ENCODE measurements at regions not wholly inside any gene's neighbourhood (a gene's known extent, or its start where the extent isn't known, plus 50 kb on each side); places are given as distances from the start of the nearest gene placed in this dataset.
"Not testable (repeated sequence)": the region's sequence is repeated elsewhere in the genome, so short reads cannot be mapped to it uniquely, and the experiment has no call there.

DNA sequence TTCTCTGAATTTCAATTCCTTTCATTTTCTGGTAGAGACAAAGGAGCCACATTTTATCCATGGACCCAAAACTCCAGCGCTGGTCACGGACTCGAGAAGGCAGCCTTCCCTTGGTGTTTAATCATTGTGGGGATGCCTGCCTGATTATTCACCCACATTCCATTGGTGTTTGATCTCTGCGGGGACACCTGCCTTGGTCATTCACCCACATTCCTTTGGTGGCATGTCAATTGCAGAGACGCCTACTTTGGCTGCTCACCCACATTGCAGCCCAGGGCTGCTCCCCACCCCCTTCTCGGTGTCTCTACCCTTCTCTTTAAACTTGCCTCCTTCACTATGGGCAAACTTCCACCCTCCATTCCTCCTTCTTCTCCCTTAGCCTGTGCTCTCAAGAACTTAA lies 780.7 kb upstream of the POU3F4 start:
- TF ChIP-seq, protein P1, sequence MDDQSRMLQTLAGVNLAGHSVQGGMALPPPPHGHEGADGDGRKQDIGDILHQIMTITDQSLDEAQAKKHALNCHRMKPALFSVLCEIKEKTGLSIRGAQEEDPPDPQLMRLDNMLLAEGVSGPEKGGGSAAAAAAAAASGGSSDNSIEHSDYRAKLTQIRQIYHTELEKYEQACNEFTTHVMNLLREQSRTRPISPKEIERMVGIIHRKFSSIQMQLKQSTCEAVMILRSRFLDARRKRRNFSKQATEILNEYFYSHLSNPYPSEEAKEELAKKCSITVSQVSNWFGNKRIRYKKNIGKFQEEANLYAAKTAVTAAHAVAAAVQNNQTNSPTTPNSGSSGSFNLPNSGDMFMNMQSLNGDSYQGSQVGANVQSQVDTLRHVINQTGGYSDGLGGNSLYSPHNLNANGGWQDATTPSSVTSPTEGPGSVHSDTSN (IDR thresholded peaks at IDR 0.05), result not testable (repeated sequence)
- not testable (repeated sequence) for TF ChIP-seq SMC3 (IDR thresholded peaks at IDR 0.05; ENCODE audit: low read depth, low read length); IRF3 (IDR thresholded peaks at IDR 0.05; ENCODE audit: low read depth, low read length); RAD21 (IDR thresholded peaks at IDR 0.05; ENCODE audit: low read length); JUND (IDR thresholded peaks at IDR 0.05); POLR2AphosphoS5 (IDR thresholded peaks at IDR 0.05; ENCODE audit: low read depth, low read length)

All from SK-N-SH (cell line).